Spleen (tissue), 7 donors: ENCODE measurements at regions not wholly inside any gene's neighbourhood (a gene's known extent, or its start where the extent isn't known, plus 50 kb on each side); places are given as distances from the start of the nearest gene placed in this dataset.

Experiments used
- POLR2A ChIP-seq, 3 donors: fragments of 450-650 bp; IDR thresholded peaks; one replicate each; pipeline ENCODE4 v1.5.1; 2017; ENCODE audit warnings: antibody characterized with exemption in 3 of 3, mild to moderate bottlenecking in 1 of 3
- POLR2AphosphoS5 ChIP-seq, 3 donors: sonication (generic); formaldehyde crosslinking; IDR thresholded peaks; one replicate each; pipeline ENCODE4 v1.5.1; 2017; ENCODE audit warnings: antibody characterized with exemption in 3 of 3
- TF ChIP-seq, protein P1 (sequence below), 11 experiments: fragments of 200-600 bp in 7 of 11; fragments of 450-650 bp in 4 of 11; sonication (generic) in 4 of 11; IDR thresholded peaks in 8 of 11; conservative IDR thresholded peaks in 3 of 11; 1 replicate in 7 of 11; 2 replicates in 4 of 11; pipeline versions ENCODE4 v1.4.0 to v1.8.0; 2016 to 2021; ENCODE audit warnings: antibody characterized with exemption in 11 of 11, inconsistent platforms in 4 of 11, mild to moderate bottlenecking in 1 of 11
- donor health status: DM: no; HTN: no; CAD: no; lungs with moderate emphysema.
- donor health status: DM: no; HTN: no; CAD: no.
- donor health status: DM: no; HTN: no; CAD: no.

DNA sequence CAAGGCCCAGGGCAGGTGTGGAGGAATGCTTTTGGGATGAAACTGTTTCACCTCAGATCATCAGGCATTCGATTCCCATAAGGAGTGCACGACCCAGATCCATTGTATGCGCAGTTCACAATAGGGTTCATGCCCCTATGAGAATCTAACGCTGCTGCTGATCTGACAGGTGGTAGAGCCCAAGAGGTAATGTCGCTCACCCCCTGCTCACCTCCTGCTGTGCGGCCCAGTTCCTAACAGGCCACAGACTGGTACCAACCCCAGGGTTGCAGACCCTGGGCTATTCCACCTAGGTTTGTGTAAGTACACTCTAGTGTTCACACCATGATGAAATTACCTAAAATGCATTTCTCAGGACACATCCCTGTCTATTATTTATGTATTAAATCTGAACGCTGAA is 72.5 kb downstream of the COPS8 start:
- TF ChIP-seq, protein P1, sequence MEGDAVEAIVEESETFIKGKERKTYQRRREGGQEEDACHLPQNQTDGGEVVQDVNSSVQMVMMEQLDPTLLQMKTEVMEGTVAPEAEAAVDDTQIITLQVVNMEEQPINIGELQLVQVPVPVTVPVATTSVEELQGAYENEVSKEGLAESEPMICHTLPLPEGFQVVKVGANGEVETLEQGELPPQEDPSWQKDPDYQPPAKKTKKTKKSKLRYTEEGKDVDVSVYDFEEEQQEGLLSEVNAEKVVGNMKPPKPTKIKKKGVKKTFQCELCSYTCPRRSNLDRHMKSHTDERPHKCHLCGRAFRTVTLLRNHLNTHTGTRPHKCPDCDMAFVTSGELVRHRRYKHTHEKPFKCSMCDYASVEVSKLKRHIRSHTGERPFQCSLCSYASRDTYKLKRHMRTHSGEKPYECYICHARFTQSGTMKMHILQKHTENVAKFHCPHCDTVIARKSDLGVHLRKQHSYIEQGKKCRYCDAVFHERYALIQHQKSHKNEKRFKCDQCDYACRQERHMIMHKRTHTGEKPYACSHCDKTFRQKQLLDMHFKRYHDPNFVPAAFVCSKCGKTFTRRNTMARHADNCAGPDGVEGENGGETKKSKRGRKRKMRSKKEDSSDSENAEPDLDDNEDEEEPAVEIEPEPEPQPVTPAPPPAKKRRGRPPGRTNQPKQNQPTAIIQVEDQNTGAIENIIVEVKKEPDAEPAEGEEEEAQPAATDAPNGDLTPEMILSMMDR (IDR thresholded peaks at IDR 0.05 in 8 of 11, conservative IDR thresholded peaks at IDR 0.05 in 3 of 11), result no peak
- TF ChIP-seq POLR2A (IDR thresholded peaks at IDR 0.05) (no peak), POLR2AphosphoS5 (IDR thresholded peaks at IDR 0.05) (no peak)
